ENCODE measurements at regions not wholly inside any gene's neighbourhood (a gene's known extent, or its start where the extent isn't known, plus 50 kb on each side); places are given as distances from the start of the nearest gene placed in this dataset.

DNA sequence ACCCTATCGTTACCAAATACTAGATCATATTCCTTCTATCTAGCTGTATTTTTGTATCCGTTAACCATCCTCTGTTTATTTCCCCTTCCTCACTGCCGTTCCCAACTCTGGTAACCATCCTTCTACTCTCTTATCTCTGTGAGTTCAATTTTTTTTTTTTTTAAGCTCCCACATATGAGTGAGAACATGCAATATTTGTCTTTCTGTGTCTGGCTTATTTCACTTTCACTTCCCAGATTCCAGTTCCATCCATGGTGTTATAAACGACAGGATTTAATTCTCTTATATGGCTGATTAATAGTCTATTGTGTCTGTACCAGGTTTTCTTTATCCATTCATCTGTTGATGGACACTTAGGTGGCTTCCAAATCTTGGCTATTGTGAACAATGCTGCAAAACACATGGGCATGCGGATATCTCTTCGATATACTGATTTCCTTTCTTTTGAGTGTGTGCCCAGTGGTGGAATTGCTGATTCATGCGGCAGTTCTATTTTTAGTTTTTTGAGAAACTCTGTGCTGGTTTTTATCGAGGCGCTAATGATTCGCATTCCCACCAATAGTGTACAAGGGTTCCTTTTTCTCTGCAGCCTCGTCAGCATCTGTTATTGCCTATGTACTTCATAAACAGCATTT is 599.6 kb downstream of the TMEM114 start:
- Histone ChIP-seq H3K36me3 (ENCODE audit: low read depth) (no peaks in the 10 kb centered on the region), H3K4me3 (no peak overlapping the region), H3K4me1 (ENCODE audit: low read depth) (no peaks in the 10 kb centered on the region), H3K9me3 (no peaks in the 10 kb centered on the region)
- ATAC-seq (no peak), DNase-seq (no peak)
- intact Hi-C loops (cut with DNase I, micrococcal nuclease), result no loop called here
- TF ChIP-seq, protein P1, sequence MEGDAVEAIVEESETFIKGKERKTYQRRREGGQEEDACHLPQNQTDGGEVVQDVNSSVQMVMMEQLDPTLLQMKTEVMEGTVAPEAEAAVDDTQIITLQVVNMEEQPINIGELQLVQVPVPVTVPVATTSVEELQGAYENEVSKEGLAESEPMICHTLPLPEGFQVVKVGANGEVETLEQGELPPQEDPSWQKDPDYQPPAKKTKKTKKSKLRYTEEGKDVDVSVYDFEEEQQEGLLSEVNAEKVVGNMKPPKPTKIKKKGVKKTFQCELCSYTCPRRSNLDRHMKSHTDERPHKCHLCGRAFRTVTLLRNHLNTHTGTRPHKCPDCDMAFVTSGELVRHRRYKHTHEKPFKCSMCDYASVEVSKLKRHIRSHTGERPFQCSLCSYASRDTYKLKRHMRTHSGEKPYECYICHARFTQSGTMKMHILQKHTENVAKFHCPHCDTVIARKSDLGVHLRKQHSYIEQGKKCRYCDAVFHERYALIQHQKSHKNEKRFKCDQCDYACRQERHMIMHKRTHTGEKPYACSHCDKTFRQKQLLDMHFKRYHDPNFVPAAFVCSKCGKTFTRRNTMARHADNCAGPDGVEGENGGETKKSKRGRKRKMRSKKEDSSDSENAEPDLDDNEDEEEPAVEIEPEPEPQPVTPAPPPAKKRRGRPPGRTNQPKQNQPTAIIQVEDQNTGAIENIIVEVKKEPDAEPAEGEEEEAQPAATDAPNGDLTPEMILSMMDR (IDR thresholded peaks at IDR 0.05), result no peak

DNA sequence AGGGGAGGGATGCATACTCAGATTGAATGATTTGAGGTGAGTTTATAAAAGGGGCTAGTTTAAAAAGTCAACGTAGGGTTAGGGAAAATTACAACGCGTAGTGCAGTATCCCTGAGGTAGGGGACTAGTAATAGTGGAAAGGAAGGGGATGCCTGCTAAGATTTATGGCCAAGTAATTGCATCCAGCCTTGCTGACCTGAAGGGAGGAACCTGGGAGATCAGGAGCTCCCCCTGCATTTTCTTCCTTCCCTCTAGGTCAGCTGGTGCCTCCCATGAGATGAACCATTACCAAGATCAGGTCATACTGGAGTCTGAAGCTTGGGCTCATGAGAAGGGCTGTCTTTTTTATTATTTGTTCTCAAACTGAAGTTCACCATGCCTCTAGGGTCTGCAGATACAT is 606.6 kb downstream of the TMEM114 start:
- Histone ChIP-seq H3K4me1 (ENCODE audit: low read depth) (no peaks in the 10 kb centered on the region), H3K9me3 (no peaks in the 10 kb centered on the region), H3K36me3 (ENCODE audit: low read depth) (no peaks in the 10 kb centered on the region), H3K4me3 (no peak overlapping the region)
- ATAC-seq, result no peak
- intact Hi-C loops (cut with DNase I, micrococcal nuclease), result no loop called here
- TF ChIP-seq, protein P1 (IDR thresholded peaks at IDR 0.05), result no peak
- no peak for DNase-seq

DNA sequence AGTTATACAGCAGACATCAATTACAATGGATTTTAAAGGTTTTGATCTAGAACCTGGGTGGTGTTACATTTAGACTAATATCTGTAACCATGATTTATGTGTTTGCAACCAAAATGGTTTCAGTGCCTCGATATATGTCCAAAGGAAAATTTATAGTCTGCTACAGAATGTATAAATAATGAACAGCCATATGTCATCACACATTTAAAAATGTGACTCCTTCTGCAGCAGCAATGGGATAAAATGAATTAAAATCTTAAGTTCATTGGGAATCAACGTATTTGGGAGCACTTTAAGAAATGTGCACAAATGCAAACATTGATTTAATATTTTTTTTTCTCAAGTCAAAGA is 610.2 kb downstream of the TMEM114 start:
- Histone ChIP-seq H3K4me1 (ENCODE audit: low read depth) (no peaks in the 10 kb centered on the region), H3K4me3 (no peak overlapping the region), H3K36me3 (ENCODE audit: low read depth) (no peaks in the 10 kb centered on the region), H3K9me3 (no peaks in the 10 kb centered on the region)
- DNase-seq (no peak), ATAC-seq (no peak)
- TF ChIP-seq, protein P1 (IDR thresholded peaks at IDR 0.05), result no peak
- intact Hi-C loops (cut with DNase I, micrococcal nuclease), result no loop called here

DNA sequence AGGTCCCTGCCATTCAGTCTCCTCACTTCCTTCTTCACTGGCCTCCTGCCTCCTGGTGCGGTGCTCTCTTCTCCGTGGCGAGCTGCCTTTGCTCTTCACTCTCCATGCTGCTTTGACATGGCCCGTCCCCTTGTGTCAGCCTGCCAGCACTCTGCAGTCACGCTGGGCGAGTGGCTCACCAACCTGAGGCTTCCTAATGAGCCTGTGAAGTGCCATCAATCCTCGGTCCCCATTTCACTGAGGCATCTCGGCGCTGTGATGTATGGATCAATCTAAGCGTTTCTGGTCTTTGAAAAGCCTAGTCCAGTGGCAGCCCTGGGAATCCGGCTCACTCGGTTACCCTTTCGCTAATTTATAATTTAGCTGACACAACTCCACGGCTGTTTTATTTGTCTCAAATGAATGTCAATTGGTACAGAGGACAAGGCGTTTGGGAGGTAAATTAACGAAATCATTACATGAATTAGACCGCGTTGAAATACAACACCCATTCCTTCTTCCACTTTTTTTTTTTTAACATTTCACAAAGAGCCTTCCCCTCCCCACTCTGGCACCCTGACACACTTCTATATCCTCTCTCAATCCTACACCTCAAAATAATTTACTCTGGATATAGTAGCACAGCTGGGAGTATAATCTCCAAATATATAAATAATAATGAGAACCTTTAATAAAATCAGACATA is 610.7 kb downstream of the TMEM114 start:
- no peak for DNase-seq
- H3K4me3 ChIP-seq, result no peak overlapping the region
- ATAC-seq, result no peak
- no peaks in the 10 kb centered on the region for H3K36me3 ChIP-seq (ENCODE audit: low read depth)
- TF ChIP-seq, protein P1 (IDR thresholded peaks at IDR 0.05), result no peak
- intact Hi-C loops (cut with DNase I, micrococcal nuclease), result no loop called here
- H3K9me3 ChIP-seq, result no peaks in the 10 kb centered on the region
- no peaks in the 10 kb centered on the region for H3K4me1 ChIP-seq (ENCODE audit: low read depth)

DNA sequence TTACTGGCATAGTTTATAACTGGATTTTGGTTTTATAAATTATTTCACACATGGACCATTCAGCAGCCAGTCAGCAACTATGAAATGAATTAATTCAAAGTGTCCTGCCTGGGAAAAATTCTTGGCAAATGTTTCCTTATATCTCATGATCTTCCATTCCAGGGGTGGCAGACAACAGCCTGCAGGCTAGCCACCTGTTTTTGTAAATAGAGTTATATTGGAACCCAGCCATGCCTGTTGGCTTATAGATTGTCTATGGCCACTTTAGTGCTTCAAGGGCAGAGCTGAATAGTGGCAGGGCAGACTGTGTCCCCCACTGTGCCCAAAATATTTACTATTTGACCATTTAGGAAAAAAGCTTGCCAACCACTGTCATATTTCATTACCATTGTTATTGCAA is 613.7 kb downstream of the TMEM114 start:
- Histone ChIP-seq H3K4me1 (ENCODE audit: low read depth) (no peaks in the 10 kb centered on the region), H3K4me3 (no peak overlapping the region), H3K36me3 (ENCODE audit: low read depth) (no peaks in the 10 kb centered on the region), H3K9me3 (no peaks in the 10 kb centered on the region)
- no peak for DNase-seq
- intact Hi-C loops (cut with DNase I, micrococcal nuclease), result no loop called here
- ATAC-seq, result no peak
- TF ChIP-seq, protein P1 (IDR thresholded peaks at IDR 0.05), result no peak
